Retinal pigment epithelial cell (primary cell): ENCODE measurements at regions not wholly inside any gene's neighbourhood (a gene's known extent, or its start where the extent isn't known, plus 50 kb on each side); places are given as distances from the start of the nearest gene placed in this dataset.

Source experiments
- DNase-seq: peaks from one replicate; pipeline ENCODE4 v3.0.0-alpha.2; 2010; ENCODE audit warnings: low read depth
- H3K4me3 ChIP-seq: 2 replicates; pipeline ENCODE4 v1.5.1; 2011; ENCODE audit warnings: mild to moderate bottlenecking, low read length, control low read depth, moderate library complexity
- TF ChIP-seq, protein P1 (sequence below): conservative IDR thresholded peaks from 2 replicates; pipeline ENCODE4 v1.5.1; 2011; ENCODE audit warnings: low read depth, low read length, control low read depth, inconsistent platforms

DNA sequence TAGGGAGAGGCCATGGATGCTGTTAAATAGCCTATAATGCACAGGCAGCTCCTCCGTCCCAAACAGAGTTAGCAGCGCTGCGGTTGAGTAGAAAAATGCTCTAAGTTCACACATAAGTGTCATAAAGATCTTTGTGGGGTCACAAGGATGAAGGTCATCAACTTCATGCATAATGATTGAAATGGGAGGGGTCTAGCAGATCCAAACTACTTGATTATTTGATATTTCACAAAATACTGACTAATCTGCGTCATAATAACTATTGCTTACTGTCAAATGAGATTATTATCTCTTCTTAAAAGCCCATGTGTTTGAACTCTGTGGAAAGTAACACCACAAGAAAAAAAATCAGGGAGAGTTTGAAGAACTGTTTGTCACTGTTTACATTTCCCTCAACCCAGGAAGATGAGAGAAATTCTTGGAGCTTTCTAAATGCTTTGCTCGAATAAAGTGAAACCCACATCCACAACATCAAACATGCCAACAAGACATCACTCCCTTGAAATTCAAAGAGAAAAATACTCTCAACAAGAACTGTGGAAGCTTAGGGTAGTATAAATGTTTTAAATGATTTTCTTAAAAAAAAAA lies 50.5 kb upstream of the CREB1 start:
- no peak for DNase-seq
- TF ChIP-seq, protein P1, sequence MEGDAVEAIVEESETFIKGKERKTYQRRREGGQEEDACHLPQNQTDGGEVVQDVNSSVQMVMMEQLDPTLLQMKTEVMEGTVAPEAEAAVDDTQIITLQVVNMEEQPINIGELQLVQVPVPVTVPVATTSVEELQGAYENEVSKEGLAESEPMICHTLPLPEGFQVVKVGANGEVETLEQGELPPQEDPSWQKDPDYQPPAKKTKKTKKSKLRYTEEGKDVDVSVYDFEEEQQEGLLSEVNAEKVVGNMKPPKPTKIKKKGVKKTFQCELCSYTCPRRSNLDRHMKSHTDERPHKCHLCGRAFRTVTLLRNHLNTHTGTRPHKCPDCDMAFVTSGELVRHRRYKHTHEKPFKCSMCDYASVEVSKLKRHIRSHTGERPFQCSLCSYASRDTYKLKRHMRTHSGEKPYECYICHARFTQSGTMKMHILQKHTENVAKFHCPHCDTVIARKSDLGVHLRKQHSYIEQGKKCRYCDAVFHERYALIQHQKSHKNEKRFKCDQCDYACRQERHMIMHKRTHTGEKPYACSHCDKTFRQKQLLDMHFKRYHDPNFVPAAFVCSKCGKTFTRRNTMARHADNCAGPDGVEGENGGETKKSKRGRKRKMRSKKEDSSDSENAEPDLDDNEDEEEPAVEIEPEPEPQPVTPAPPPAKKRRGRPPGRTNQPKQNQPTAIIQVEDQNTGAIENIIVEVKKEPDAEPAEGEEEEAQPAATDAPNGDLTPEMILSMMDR = no peak

More for the DNA sequence above, 50.5 kb upstream of the CREB1 start:
- no peak overlapping the region for H3K4me3 ChIP-seq
